Astrocyte (in vitro differentiated cells and primary cell): ENCODE measurements at regions not wholly inside any gene's neighbourhood (a gene's known extent, or its start where the extent isn't known, plus 50 kb on each side); places are given as distances from the start of the nearest gene placed in this dataset.

Experiments
- EZH2 ChIP-seq: IDR thresholded peaks from 2 replicates; pipeline ENCODE4 v1.6.1; 2012; ENCODE audit warnings: mild to moderate bottlenecking, low read length, inconsistent platforms; ENCODE audit not compliant: insufficient read depth
- TF ChIP-seq, protein P1 (sequence below): IDR thresholded peaks from 2 replicates; pipeline ENCODE4 v1.5.1; 2011; ENCODE audit warnings: low read depth, mild to moderate bottlenecking, inconsistent platforms, low read length, moderate library complexity; ENCODE audit not compliant: insufficient read depth

DNA sequence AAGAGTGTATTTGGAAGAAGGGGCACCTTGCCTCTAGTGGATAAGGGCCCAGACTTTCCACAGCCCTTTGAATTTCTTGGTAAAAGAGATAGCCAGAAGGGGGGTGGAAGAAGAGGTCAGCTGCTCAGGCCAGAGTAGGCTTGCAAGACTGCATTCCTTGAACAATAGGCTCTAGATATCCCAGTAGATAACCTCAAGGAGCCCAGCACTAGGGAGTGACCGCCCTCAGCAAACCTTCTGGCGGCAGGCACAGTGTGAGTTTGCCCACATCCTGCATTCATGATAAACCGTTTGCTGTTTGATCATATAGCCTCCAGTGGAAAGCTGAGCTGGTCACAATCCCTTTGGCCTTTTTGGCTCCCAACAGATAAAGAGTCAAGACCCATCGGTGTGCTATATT is 70.5 kb downstream of the NPY start:
- TF ChIP-seq, protein P1, sequence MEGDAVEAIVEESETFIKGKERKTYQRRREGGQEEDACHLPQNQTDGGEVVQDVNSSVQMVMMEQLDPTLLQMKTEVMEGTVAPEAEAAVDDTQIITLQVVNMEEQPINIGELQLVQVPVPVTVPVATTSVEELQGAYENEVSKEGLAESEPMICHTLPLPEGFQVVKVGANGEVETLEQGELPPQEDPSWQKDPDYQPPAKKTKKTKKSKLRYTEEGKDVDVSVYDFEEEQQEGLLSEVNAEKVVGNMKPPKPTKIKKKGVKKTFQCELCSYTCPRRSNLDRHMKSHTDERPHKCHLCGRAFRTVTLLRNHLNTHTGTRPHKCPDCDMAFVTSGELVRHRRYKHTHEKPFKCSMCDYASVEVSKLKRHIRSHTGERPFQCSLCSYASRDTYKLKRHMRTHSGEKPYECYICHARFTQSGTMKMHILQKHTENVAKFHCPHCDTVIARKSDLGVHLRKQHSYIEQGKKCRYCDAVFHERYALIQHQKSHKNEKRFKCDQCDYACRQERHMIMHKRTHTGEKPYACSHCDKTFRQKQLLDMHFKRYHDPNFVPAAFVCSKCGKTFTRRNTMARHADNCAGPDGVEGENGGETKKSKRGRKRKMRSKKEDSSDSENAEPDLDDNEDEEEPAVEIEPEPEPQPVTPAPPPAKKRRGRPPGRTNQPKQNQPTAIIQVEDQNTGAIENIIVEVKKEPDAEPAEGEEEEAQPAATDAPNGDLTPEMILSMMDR = no peak
- TF ChIP-seq EZH2 = no peak
